MM.1S (cell line): ENCODE measurements at regions not wholly inside any gene's neighbourhood (a gene's known extent, or its start where the extent isn't known, plus 50 kb on each side); places are given as distances from the start of the nearest gene placed in this dataset.

Source experiments
- CTCF ChIP-seq: fragments of 300-600 bp; sonication (generic); IDR thresholded peaks from 2 replicates; pipeline ENCODE4 v1.5.1; 2016; ENCODE audit warnings: antibody characterized with exemption, low read length, mixed read lengths
- EZH2phosphoT487 ChIP-seq: fragments of 300-600 bp; sonication (generic); IDR thresholded peaks from 2 replicates; pipeline ENCODE4 v1.6.1; 2018; ENCODE audit warnings: antibody characterized with exemption, low read length

DNA sequence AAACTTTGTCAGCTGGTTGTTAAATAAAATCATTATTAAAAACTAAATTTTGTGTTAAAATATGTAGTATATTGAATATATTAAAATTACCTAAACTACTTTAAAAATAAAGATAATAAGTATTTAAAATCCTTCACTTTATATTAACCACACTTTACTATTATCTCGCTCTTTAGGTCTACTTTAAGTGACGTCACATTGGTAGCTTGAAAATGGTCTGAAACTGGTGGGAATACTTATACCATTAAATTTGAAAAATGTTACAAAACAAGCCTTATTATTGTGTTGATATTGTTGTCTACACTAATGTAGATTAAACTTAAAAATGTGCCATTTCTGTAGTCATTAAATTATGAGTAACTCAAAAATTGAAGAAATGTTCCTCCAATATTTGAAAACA lies 77.6 kb downstream of the ZIC4 start:
- TF ChIP-seq CTCF = no peak
- TF ChIP-seq EZH2phosphoT487 = no peak
